Activated effector memory CD4-positive, alpha-beta T cell treated with anti-CD3 and anti-CD28 coated beads, Interleukin-2, amount 50 U/mL, for 16 hours (primary cell): ENCODE measurements at regions not wholly inside any gene's neighbourhood (a gene's known extent, or its start where the extent isn't known, plus 50 kb on each side); places are given as distances from the start of the nearest gene placed in this dataset.

Source experiments
- DNase-seq: peaks from one replicate; pipeline ENCODE4 v3.0.0-alpha.2; 2020

GRCh38 chr2:181152226-181152625, 171.8 kb downstream of the UBE2E3 start:
- DNase-seq = no peak

GRCh38 chr2:181152701-181153100, 172.3 kb downstream of the UBE2E3 start:
- no peak for DNase-seq

GRCh38 chr2:181153886-181154285, 173.5 kb downstream of the UBE2E3 start:
- DNase-seq = no peak

- DNase-seq = no peak
These were observed 176.9 kb downstream of the UBE2E3 start for GRCh38 chr2:181157326-181157725.

- DNase-seq = no peak
These were observed 178.0 kb downstream of the UBE2E3 start for GRCh38 chr2:181158427-181158826.

- DNase-seq = no peak
These were observed 181.2 kb downstream of the UBE2E3 start for GRCh38 chr2:181161615-181162014.

GRCh38 chr2:181163139-181163538, 182.7 kb downstream of the UBE2E3 start:
- no peak for DNase-seq

- DNase-seq = no peak
These were observed 183.3 kb downstream of the UBE2E3 start for GRCh38 chr2:181163691-181164090.

GRCh38 chr2:181164699-181165098, 184.3 kb downstream of the UBE2E3 start:
- no peak for DNase-seq

GRCh38 chr2:181165199-181165868, 184.9 kb downstream of the UBE2E3 start:
- DNase-seq = no peak

- no peak for DNase-seq
These were observed 189.1 kb downstream of the UBE2E3 start for GRCh38 chr2:181169503-181169902.

- no peak for DNase-seq
These were observed 189.9 kb downstream of the UBE2E3 start for GRCh38 chr2:181170256-181170655.

GRCh38 chr2:181172676-181173075, 192.3 kb downstream of the UBE2E3 start:
- DNase-seq = no peak

- DNase-seq = no peak
These were observed 194.5 kb downstream of the UBE2E3 start for GRCh38 chr2:181174611-181175580.

GRCh38 chr2:181176540-181176939, 196.1 kb downstream of the UBE2E3 start:
- DNase-seq = no peak

GRCh38 chr2:181177376-181177775, 197.0 kb downstream of the UBE2E3 start:
- no peak for DNase-seq

- DNase-seq = no peak
These were observed 197.7 kb downstream of the UBE2E3 start for GRCh38 chr2:181178130-181178529.

GRCh38 chr2:181178823-181179412, 198.5 kb downstream of the UBE2E3 start:
- DNase-seq = peak; percentile 64

- DNase-seq = no peak
These were observed 203.6 kb downstream of the UBE2E3 start for GRCh38 chr2:181183878-181184542.

- DNase-seq = no peak
These were observed 205.0 kb downstream of the UBE2E3 start for GRCh38 chr2:181185421-181185820.

GRCh38 chr2:181185948-181186347, 205.5 kb downstream of the UBE2E3 start:
- DNase-seq = no peak

- DNase-seq = no peak
These were observed 208.2 kb downstream of the UBE2E3 start for GRCh38 chr2:181188605-181189004.

GRCh38 chr2:181189951-181190350, 209.5 kb downstream of the UBE2E3 start:
- DNase-seq = no peak
